HCT116 (cell line): ENCODE measurements at regions not wholly inside any gene's neighbourhood (a gene's known extent, or its start where the extent isn't known, plus 50 kb on each side); places are given as distances from the start of the nearest gene placed in this dataset.

Experiments used
- ATAC-seq: fragments of 200-7000 bp; cut with Tn5 transposase; 2 replicates; pipeline ENCODE4 v1.9.1; 2020; ENCODE audit warnings: mild to moderate bottlenecking, moderate library complexity
- BruUV-seq: library from RNA; stranded (reverse); fragments of 400-500 nt; replicated peaks from 2 replicates; lab custom pipeline; 2021; lab: Mats Ljungman, UMichigan
- CTCF ChIA-PET: fragments of 300-600 bp; sonication (Branson Sonifier 250); formaldehyde crosslinking; loops from one replicate; lab custom pipeline; 2021; ENCODE audit warnings: antibody characterized with exemption; lab: Charles Lee
- POLR2A ChIA-PET: fragments of 300-600, 350-600 bp; sonication (Branson Sonifier 250); formaldehyde crosslinking; loops from one replicate; lab custom pipeline; 2021; ENCODE audit warnings: antibody characterized with exemption; lab: Charles Lee
- RAD21 ChIA-PET, 2 experiments: fragments of 300-600 bp; sonication (Branson Sonifier 250); formaldehyde crosslinking; loops; one replicate each; lab custom pipeline; 2023; ENCODE audit warnings: low total read pairs in 2 of 2; ENCODE audit not compliant: uncharacterized antibody in 2 of 2, unreplicated experiment in 2 of 2, low non-redundant PET in 1 of 2; lab: Charles Lee
- DNase-seq: peaks from one replicate; pipeline ENCODE4 v3.0.0-alpha.2; 2010; ENCODE audit warnings: low read depth, low spot score
- H2AFZ ChIP-seq: fragments of 200-600 bp; shearing (Covaris generic), sonication (generic); 2 replicates; pipeline ENCODE4 v1.6.1; 2017; ENCODE audit warnings: low read depth, mixed run types, mixed read lengths, antibody characterized with exemption, low read length; ENCODE audit not compliant: poor library complexity, severe bottlenecking
- H3K27ac ChIP-seq: 2 replicates; pipeline ENCODE4 v1.5.1; 2012; ENCODE audit warnings: low read depth, low read length
- H3K27me3 ChIP-seq: fragments of 200-600 bp; sonication (generic); 2 replicates; pipeline ENCODE4 v1.6.1; 2016; ENCODE audit warnings: mixed run types, low read length, mixed read lengths; ENCODE audit not compliant: insufficient read depth
- H3K36me3 ChIP-seq, 2 experiments: fragments of 200-500 bp in 1 of 2; fragments of 200-600 bp in 1 of 2; sonication (Bioruptor generic) in 1 of 2; sonication (generic) in 1 of 2; 2 replicates each; pipeline versions ENCODE4 v1.5.1 to v1.6.1; 2014 to 2016; ENCODE audit warnings: low read length in 2 of 2, inconsistent platforms in 1 of 2, mixed read lengths in 1 of 2, mixed run types in 1 of 2; ENCODE audit not compliant: insufficient read depth in 2 of 2, control insufficient read depth in 1 of 2
- H3K4me1 ChIP-seq, 2 experiments: fragments of 200-600 bp in 1 of 2; sonication (generic) in 1 of 2; 2 replicates each; pipeline versions ENCODE4 v1.5.1 to v1.6.1; 2012 to 2017; ENCODE audit warnings: low read length in 2 of 2, inconsistent platforms in 1 of 2, mild to moderate bottlenecking in 1 of 2, mixed read lengths in 1 of 2, mixed run types in 1 of 2, moderate library complexity in 1 of 2; ENCODE audit not compliant: insufficient read depth in 2 of 2, control insufficient read depth in 1 of 2
- H3K4me2 ChIP-seq: fragments of 200-600 bp; sonication (generic); 2 replicates; pipeline ENCODE4 v1.6.1; 2017; ENCODE audit warnings: mixed run types, low read length, mixed read lengths
- H3K4me3 ChIP-seq, 2 experiments: fragments of 200-600 bp in 1 of 2; sonication (generic) in 1 of 2; replicated peaks in 1 of 2; 2 replicates each; pipeline ENCODE4 v1.5.1; 2011 to 2016; ENCODE audit warnings: low read length in 2 of 2, control low read depth in 1 of 2, low read depth in 1 of 2, mild to moderate bottlenecking in 1 of 2, mixed read lengths in 1 of 2, mixed run types in 1 of 2
- H3K79me2 ChIP-seq: fragments of 200-600 bp; sonication (generic); 2 replicates; pipeline ENCODE4 v1.6.1; 2017; ENCODE audit warnings: mild to moderate bottlenecking, mixed run types, low read length, moderate library complexity, mixed read lengths; ENCODE audit not compliant: insufficient read depth
- H3K9ac ChIP-seq: fragments of 200-600 bp; sonication (generic); 2 replicates; pipeline ENCODE4 v1.6.1; 2016; ENCODE audit warnings: low read length, mixed read lengths
- H3K9me2 ChIP-seq: fragments of 200-600 bp; sonication (generic), shearing (Covaris generic); 2 replicates; pipeline ENCODE4 v1.6.1; 2017; ENCODE audit warnings: mixed run types, mild to moderate bottlenecking, moderate library complexity; ENCODE audit not compliant: insufficient read depth
- H3K9me3 ChIP-seq, 2 experiments: fragments of 200-500 bp in 1 of 2; fragments of 200-600 bp in 1 of 2; sonication (Bioruptor generic) in 1 of 2; sonication (generic) in 1 of 2; 2 replicates each; pipeline ENCODE4 v1.6.1; 2014 to 2017; ENCODE audit warnings: low read length in 2 of 2, mixed read lengths in 2 of 2, inconsistent platforms in 1 of 2, low read depth in 1 of 2, mild to moderate bottlenecking in 1 of 2, mixed run types in 1 of 2, moderate library complexity in 1 of 2; ENCODE audit not compliant: control insufficient read depth in 1 of 2, insufficient read depth in 1 of 2
- H4K20me1 ChIP-seq: fragments of 200-600 bp; sonication (generic), shearing (Covaris generic); 2 replicates; pipeline ENCODE4 v1.6.1; 2017; ENCODE audit warnings: mixed run types, mild to moderate bottlenecking, moderate library complexity; ENCODE audit not compliant: insufficient read depth
- CBX3 ChIP-seq: IDR thresholded peaks from 2 replicates; pipeline ENCODE4 v1.6.1; 2012; ENCODE audit warnings: low read depth
- EGR1 ChIP-seq: IDR thresholded peaks from 2 replicates; pipeline ENCODE4 v1.6.1; 2012; ENCODE audit warnings: low read depth
- ELF1 ChIP-seq: IDR thresholded peaks from 2 replicates; pipeline ENCODE4 v1.6.1; 2012; ENCODE audit warnings: low read depth, borderline replicate concordance
- EZH2 ChIP-seq: fragments of 200-600 bp; sonication (generic); IDR thresholded peaks from 2 replicates; pipeline ENCODE4 v1.6.1; 2017; ENCODE audit warnings: antibody characterized with exemption, mixed run types
- EZH2phosphoT487 ChIP-seq: fragments of 200-600 bp; IDR thresholded peaks from 2 replicates; pipeline ENCODE4 v1.6.1; 2018; ENCODE audit warnings: antibody characterized with exemption, borderline replicate concordance
- FOSL1 ChIP-seq: IDR thresholded peaks from 2 replicates; pipeline ENCODE4 v1.6.1; 2012; ENCODE audit warnings: low read depth
- JUND ChIP-seq: IDR thresholded peaks from 2 replicates; pipeline ENCODE4 v1.6.1; 2012
- POLR2A ChIP-seq: IDR thresholded peaks from 2 replicates; pipeline ENCODE4 v1.7.0; 2011; ENCODE audit warnings: borderline replicate concordance; ENCODE audit not compliant: insufficient read depth, insufficient read length; ENCODE audit errors: extremely low read depth
- POLR2AphosphoS5 ChIP-seq: IDR thresholded peaks from 2 replicates; pipeline ENCODE4 v1.6.1; 2011; ENCODE audit warnings: mild to moderate bottlenecking, low read depth, low read length, moderate library complexity
- RAD21 ChIP-seq: IDR thresholded peaks from 2 replicates; pipeline ENCODE4 v1.6.1; 2012; ENCODE audit warnings: low read depth, mild to moderate bottlenecking
- SIN3A ChIP-seq: IDR thresholded peaks from 2 replicates; pipeline ENCODE4 v1.6.1; 2012; ENCODE audit warnings: low read depth
- SP1 ChIP-seq: IDR thresholded peaks from 2 replicates; pipeline ENCODE4 v1.6.1; 2012; ENCODE audit warnings: low read depth
- SRF ChIP-seq: IDR thresholded peaks from 2 replicates; pipeline ENCODE4 v1.6.1; 2012; ENCODE audit warnings: low read depth
- ZFX ChIP-seq: fragments of 450-650 bp; IDR thresholded peaks from 2 replicates; pipeline ENCODE4 v1.6.1; 2017
- ZNF274 ChIP-seq: fragments of 200-500 bp; sonication (Bioruptor generic); IDR thresholded peaks from 2 replicates; pipeline ENCODE4 v1.6.1; 2014; ENCODE audit warnings: mild to moderate bottlenecking, low read depth, low read length, inconsistent platforms
- intact Hi-C: fragments of 100-400 bp; cut with micrococcal nuclease; formaldehyde crosslinking; loops from 2 replicates; pipeline ENCODE4 v1.10.0; 2022
- TF ChIP-seq, protein P1 (sequence below): IDR thresholded peaks from 2 replicates; pipeline ENCODE4 v1.6.1; 2012
- TF ChIP-seq, protein P2 (sequence below): IDR thresholded peaks from 2 replicates; pipeline ENCODE4 v1.6.1; 2012
- TF ChIP-seq, protein P3 (sequence below): IDR thresholded peaks from 2 replicates; pipeline ENCODE4 v1.6.1; 2011; ENCODE audit warnings: mild to moderate bottlenecking, low read length, moderate library complexity; ENCODE audit not compliant: insufficient replicate concordance; ENCODE audit errors: extremely low read depth
- TF ChIP-seq, protein P4 (sequence below), 3 experiments: fragments of 200-600 bp in 1 of 3; sonication (generic) in 1 of 3; IDR thresholded peaks in 2 of 3; conservative IDR thresholded peaks in 1 of 3; 2 replicates each; pipeline ENCODE4 v1.5.1; 2012 to 2017; ENCODE audit warnings: low read depth in 2 of 3, low read length in 2 of 3, antibody characterized with exemption in 1 of 3, borderline replicate concordance in 1 of 3, control low read depth in 1 of 3, mild to moderate bottlenecking in 1 of 3, mixed read lengths in 1 of 3, mixed run types in 1 of 3, moderate library complexity in 1 of 3; ENCODE audit not compliant: insufficient read depth in 1 of 3

DNA sequence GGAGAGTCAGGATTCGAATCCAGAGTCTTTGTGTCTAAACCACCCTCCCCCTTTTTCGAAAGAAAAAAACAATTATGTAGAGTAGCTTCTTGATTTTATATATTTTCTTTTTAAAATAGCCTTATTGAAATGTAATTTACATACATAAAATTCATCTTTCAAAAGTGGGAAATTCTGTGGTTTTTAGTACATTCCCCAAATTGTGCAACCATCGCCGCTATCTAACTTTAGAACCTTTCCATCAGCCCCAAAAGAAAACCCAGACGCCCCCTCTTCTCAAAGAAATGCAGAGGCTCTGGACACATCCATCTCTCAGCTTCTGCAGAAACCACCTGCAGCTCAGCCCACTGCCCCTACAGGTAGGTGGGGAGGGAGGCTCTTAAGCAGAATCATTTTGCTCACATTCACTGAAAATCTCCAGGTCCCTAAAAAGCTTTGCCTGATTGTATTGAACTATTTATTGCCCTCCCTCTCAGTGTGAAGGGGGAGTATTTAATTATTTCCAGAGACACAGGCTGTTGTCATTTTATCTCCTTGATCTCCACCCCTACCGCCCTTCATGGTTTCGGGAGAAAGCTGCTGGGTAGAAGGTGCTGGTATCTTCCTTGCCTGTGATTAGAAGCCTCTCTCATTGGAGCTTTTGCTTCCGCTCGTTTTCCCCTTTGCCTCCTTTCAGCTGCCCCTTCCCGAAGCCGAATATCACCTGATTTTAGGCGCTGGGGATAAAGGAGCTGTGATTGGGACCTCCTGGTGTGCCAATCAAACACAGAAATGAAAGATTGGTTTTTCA lies 68.7 kb upstream of the KCNG1 start:
- ChIA-PET POLR2A (no interaction called here), RAD21 (no interaction called here), CTCF (no interaction called here)
- Histone ChIP-seq H3K9ac (no peak overlapping the region), H2AFZ (no peak overlapping the region), H3K4me1 (no peaks in the 10 kb centered on the region), H3K9me2 (no peaks in the 10 kb centered on the region), H3K27ac (no peak overlapping the region), H3K27me3 (peaks cover 70% of the 10 kb centered on the region), H3K79me2 (no peaks in the 10 kb centered on the region), H4K20me1 (no peaks in the 10 kb centered on the region), H3K36me3 (no peaks in the 10 kb centered on the region), H3K4me2 (no peak overlapping the region), H3K4me3 (no peak overlapping the region), H3K9me3 (no peaks in the 10 kb centered on the region)
- TF ChIP-seq ELF1, result no peak
- TF ChIP-seq, protein P1, sequence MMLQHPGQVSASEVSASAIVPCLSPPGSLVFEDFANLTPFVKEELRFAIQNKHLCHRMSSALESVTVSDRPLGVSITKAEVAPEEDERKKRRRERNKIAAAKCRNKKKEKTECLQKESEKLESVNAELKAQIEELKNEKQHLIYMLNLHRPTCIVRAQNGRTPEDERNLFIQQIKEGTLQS, result no peak
- no peak for TF ChIP-seq EZH2
- no peak for TF ChIP-seq SIN3A
- TF ChIP-seq ZNF274, result no peak
- TF ChIP-seq, protein P2, sequence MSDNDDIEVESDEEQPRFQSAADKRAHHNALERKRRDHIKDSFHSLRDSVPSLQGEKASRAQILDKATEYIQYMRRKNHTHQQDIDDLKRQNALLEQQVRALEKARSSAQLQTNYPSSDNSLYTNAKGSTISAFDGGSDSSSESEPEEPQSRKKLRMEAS, result no peak
- TF ChIP-seq FOSL1, result no peak
- TF ChIP-seq, protein P3, sequence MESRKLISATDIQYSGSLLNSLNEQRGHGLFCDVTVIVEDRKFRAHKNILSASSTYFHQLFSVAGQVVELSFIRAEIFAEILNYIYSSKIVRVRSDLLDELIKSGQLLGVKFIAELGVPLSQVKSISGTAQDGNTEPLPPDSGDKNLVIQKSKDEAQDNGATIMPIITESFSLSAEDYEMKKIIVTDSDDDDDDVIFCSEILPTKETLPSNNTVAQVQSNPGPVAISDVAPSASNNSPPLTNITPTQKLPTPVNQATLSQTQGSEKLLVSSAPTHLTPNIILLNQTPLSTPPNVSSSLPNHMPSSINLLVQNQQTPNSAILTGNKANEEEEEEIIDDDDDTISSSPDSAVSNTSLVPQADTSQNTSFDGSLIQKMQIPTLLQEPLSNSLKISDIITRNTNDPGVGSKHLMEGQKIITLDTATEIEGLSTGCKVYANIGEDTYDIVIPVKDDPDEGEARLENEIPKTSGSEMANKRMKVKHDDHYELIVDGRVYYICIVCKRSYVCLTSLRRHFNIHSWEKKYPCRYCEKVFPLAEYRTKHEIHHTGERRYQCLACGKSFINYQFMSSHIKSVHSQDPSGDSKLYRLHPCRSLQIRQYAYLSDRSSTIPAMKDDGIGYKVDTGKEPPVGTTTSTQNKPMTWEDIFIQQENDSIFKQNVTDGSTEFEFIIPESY, result no peak
- no peak for TF ChIP-seq SP1
- no peak for TF ChIP-seq POLR2A
- no peak for TF ChIP-seq POLR2AphosphoS5
- no peak for TF ChIP-seq RAD21
- no peak for TF ChIP-seq CBX3
- TF ChIP-seq EGR1, result no peak
- TF ChIP-seq, protein P4, sequence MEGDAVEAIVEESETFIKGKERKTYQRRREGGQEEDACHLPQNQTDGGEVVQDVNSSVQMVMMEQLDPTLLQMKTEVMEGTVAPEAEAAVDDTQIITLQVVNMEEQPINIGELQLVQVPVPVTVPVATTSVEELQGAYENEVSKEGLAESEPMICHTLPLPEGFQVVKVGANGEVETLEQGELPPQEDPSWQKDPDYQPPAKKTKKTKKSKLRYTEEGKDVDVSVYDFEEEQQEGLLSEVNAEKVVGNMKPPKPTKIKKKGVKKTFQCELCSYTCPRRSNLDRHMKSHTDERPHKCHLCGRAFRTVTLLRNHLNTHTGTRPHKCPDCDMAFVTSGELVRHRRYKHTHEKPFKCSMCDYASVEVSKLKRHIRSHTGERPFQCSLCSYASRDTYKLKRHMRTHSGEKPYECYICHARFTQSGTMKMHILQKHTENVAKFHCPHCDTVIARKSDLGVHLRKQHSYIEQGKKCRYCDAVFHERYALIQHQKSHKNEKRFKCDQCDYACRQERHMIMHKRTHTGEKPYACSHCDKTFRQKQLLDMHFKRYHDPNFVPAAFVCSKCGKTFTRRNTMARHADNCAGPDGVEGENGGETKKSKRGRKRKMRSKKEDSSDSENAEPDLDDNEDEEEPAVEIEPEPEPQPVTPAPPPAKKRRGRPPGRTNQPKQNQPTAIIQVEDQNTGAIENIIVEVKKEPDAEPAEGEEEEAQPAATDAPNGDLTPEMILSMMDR (IDR thresholded peaks at IDR 0.05 in 2 of 3, conservative IDR thresholded peaks at IDR 0.05 in 1 of 3; ENCODE audit: borderline replicate concordance in 1 of 3, insufficient read depth in 1 of 3, low read depth in 2 of 3, low read length in 2 of 3), result no peak
- no peak for TF ChIP-seq ZFX
- no peak for TF ChIP-seq SRF
- TF ChIP-seq EZH2phosphoT487, result no peak
- no peak for TF ChIP-seq JUND
- intact Hi-C loops, result no loop called here
- BruUV-seq, result no TSS peak
- DNase-seq, result no peak
- no peak for ATAC-seq
